Thoracic aorta (tissue), 2 donors: ENCODE measurements at regions not wholly inside any gene's neighbourhood (a gene's known extent, or its start where the extent isn't known, plus 50 kb on each side); places are given as distances from the start of the nearest gene placed in this dataset.

Source experiments
- ATAC-seq: fragments of 150-250 bp; one replicate; pipeline ENCODE4 v1.8.0; 2017; ENCODE audit warnings: low read depth; ENCODE audit not compliant: insufficient number of reproducible peaks, low FRiP score
- DNase-seq: peaks from one replicate; pipeline ENCODE4 v3.0.0-alpha.2; 2020; ENCODE audit warnings: low spot score
- H3K27ac ChIP-seq, 2 donors: fragments of 200-600 bp; sonication (generic); 1 replicate in 1 of 2; 2 replicates in 1 of 2; pipeline ENCODE4 v1.5.1; 2016; ENCODE audit warnings: mild to moderate bottlenecking in 2 of 2, moderate library complexity in 2 of 2
- H3K27me3 ChIP-seq: fragments of 200-600 bp; sonication (generic); replicated peaks from 2 replicates; pipeline ENCODE4 v1.6.0; 2016; ENCODE audit warnings: mild to moderate bottlenecking; ENCODE audit not compliant: insufficient read depth
- H3K36me3 ChIP-seq: fragments of 200-600 bp; sonication (generic); one replicate; pipeline ENCODE4 v1.5.1; 2016
- H3K4me1 ChIP-seq, 2 donors: fragments of 200-600 bp; sonication (generic); 1 replicate in 1 of 2; 2 replicates in 1 of 2; pipeline versions ENCODE4 v1.5.1 to v1.6.0; 2016; ENCODE audit warnings: low read depth in 2 of 2, mild to moderate bottlenecking in 1 of 2; ENCODE audit not compliant: control insufficient read depth in 1 of 2
- H3K4me3 ChIP-seq: fragments of 200-600 bp; sonication (generic); 2 replicates; pipeline ENCODE4 v1.5.1; 2016; ENCODE audit warnings: mild to moderate bottlenecking
- H3K9me3 ChIP-seq: fragments of 200-600 bp; sonication (generic); 2 replicates; pipeline ENCODE4 v1.5.1; 2016
- CTCF ChIP-seq: fragments of 200-600 bp; sonication (generic); IDR thresholded peaks from one replicate; pipeline ENCODE4 v1.5.1; 2019; ENCODE audit warnings: antibody characterized with exemption

GRCh38 chr2:175619179-175620045 is 382.7 kb downstream of the LNPK start:
- Histone ChIP-seq H3K27ac (no peak overlapping the region), H3K27me3 (no peaks in the 10 kb centered on the region), H3K9me3 (no peaks in the 10 kb centered on the region), H3K4me1 (no peaks in the 10 kb centered on the region), H3K36me3 (no peaks in the 10 kb centered on the region), H3K4me3 (no peak overlapping the region)
- ATAC-seq (no peak), DNase-seq (no peak)
- TF ChIP-seq CTCF, result no peak

- H3K36me3 ChIP-seq, result no peaks in the 10 kb centered on the region
- no peaks in the 10 kb centered on the region for H3K9me3 ChIP-seq
- H3K4me3 ChIP-seq, result no peak overlapping the region
- TF ChIP-seq CTCF, result no peak
- H3K4me1 ChIP-seq, result no peaks in the 10 kb centered on the region
- no peak for ATAC-seq
- no peak overlapping the region for H3K27ac ChIP-seq
- no peaks in the 10 kb centered on the region for H3K27me3 ChIP-seq
- DNase-seq, result no peak
These were observed 389.8 kb downstream of the LNPK start for GRCh38 chr2:175612280-175612679.

- Histone ChIP-seq H3K27ac (no peak overlapping the region), H3K4me1 (no peaks in the 10 kb centered on the region), H3K4me3 (no peak overlapping the region), H3K36me3 (no peaks in the 10 kb centered on the region), H3K27me3 (no peaks in the 10 kb centered on the region), H3K9me3 (no peaks in the 10 kb centered on the region)
- no peak for TF ChIP-seq CTCF
- DNase-seq (no peak), ATAC-seq (no peak)
These were observed 395.8 kb downstream of the LNPK start for GRCh38 chr2:175606010-175606841.

- H3K4me1 ChIP-seq, result no peaks in the 10 kb centered on the region
- no peak overlapping the region for H3K4me3 ChIP-seq
- TF ChIP-seq CTCF, result no peak
- H3K36me3 ChIP-seq, result no peaks in the 10 kb centered on the region
- H3K27me3 ChIP-seq, result no peaks in the 10 kb centered on the region
- no peak for ATAC-seq
- DNase-seq, result no peak
- no peaks in the 10 kb centered on the region for H3K9me3 ChIP-seq
- no peak overlapping the region for H3K27ac ChIP-seq
These were observed 396.4 kb downstream of the LNPK start for GRCh38 chr2:175605640-175606009.

GRCh38 chr2:175601969-175602368 is 400.1 kb downstream of the LNPK start:
- no peak overlapping the region for H3K27ac ChIP-seq
- no peak for ATAC-seq
- no peaks in the 10 kb centered on the region for H3K9me3 ChIP-seq
- no peak for TF ChIP-seq CTCF
- H3K4me1 ChIP-seq, result no peaks in the 10 kb centered on the region
- H3K4me3 ChIP-seq, result no peak overlapping the region
- DNase-seq, result no peak
- no peaks in the 10 kb centered on the region for H3K36me3 ChIP-seq
- H3K27me3 ChIP-seq, result no peaks in the 10 kb centered on the region
